Brain microvascular endothelial cell (primary cell): ENCODE measurements at regions not wholly inside any gene's neighbourhood (a gene's known extent, or its start where the extent isn't known, plus 50 kb on each side); places are given as distances from the start of the nearest gene placed in this dataset.
"Not testable (repeated sequence)": the region's sequence is repeated elsewhere in the genome, so short reads cannot be mapped to it uniquely, and the experiment has no call there.

Experiments used
- DNase-seq: peaks from one replicate; pipeline ENCODE4 v3.0.0-alpha.2; 2020
- H3K27ac ChIP-seq: fragments of 250-450 bp; sonication (Bioruptor Pico); 2 replicates; pipeline ENCODE4 v1.5.1; 2020; ENCODE audit warnings: mild to moderate bottlenecking, moderate library complexity
- H3K27me3 ChIP-seq: fragments of 250-450 bp; sonication (Bioruptor Pico); replicated peaks from 2 replicates; pipeline ENCODE4 v1.5.1; 2020; ENCODE audit warnings: mild to moderate bottlenecking
- H3K36me3 ChIP-seq: fragments of 250-450 bp; sonication (Bioruptor Pico); replicated peaks from 2 replicates; pipeline ENCODE4 v1.5.1; 2020; ENCODE audit warnings: mild to moderate bottlenecking
- H3K4me3 ChIP-seq: 2 replicates; pipeline ENCODE4 v1.5.1; 2011; ENCODE audit warnings: low read depth, mild to moderate bottlenecking, control low read depth, low read length, moderate library complexity
- in situ Hi-C: cut with HindIII; loops from 2 replicates; pipeline ENCODE4 v1.10.0; 2017; ENCODE audit warnings: low sequenced_read_pairs, low pct_ligation_motif_present
- TF ChIP-seq, protein P1 (sequence below): IDR thresholded peaks from 2 replicates; pipeline ENCODE4 v1.5.1; 2011; ENCODE audit warnings: low read depth, mild to moderate bottlenecking, moderate library complexity, low read length, control low read depth, inconsistent platforms; ENCODE audit errors: missing control alignments

DNA sequence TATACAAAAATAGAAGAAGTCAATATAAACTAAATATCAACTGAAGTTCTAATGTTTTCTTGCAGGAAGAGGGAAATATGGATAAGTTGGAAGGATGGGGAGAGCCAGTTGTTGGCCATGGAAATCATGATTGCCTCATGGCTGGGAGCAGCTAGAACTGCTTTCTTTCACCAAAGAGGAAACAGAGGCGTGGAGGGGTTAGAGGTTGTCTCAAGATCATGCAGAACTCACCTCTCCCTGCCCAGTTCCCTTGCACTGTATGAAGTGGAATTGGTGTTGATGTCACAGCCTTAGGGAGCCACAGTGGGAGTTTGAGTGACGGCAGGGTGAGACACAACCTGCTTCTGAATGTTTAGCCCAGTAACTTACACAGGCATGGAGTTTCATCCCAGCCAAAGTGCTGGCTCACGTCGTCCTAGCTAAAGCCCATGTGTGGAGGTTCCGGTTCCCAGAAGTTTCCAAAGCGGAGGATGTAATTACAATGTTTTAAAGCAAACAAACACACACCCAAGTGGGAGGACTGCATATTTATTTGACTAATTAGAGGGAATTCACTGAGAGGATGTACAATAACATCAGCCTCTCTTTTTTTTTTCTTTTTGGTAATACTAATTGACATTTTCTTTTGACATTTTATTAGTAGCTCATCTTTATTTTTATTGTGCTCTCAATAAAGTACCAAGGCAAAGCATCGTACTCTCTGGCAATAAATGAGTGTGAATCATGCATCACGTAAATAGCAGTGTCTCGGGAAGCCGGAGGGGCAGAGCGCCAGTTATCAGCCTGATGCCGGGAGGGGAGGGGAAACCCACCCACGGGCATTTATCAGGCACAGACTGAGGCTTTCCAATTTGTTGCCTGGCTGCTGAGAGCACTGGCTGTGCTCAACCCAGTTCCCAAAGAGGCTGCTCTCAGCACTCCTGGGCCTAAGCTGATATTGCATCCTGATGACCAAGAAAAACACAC is 118.7 kb upstream of the CDH5 start:
- in situ Hi-C loops, result no loop called here
- TF ChIP-seq, protein P1, sequence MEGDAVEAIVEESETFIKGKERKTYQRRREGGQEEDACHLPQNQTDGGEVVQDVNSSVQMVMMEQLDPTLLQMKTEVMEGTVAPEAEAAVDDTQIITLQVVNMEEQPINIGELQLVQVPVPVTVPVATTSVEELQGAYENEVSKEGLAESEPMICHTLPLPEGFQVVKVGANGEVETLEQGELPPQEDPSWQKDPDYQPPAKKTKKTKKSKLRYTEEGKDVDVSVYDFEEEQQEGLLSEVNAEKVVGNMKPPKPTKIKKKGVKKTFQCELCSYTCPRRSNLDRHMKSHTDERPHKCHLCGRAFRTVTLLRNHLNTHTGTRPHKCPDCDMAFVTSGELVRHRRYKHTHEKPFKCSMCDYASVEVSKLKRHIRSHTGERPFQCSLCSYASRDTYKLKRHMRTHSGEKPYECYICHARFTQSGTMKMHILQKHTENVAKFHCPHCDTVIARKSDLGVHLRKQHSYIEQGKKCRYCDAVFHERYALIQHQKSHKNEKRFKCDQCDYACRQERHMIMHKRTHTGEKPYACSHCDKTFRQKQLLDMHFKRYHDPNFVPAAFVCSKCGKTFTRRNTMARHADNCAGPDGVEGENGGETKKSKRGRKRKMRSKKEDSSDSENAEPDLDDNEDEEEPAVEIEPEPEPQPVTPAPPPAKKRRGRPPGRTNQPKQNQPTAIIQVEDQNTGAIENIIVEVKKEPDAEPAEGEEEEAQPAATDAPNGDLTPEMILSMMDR, result no peak
- Histone ChIP-seq H3K27me3 (no peaks in the 10 kb centered on the region), H3K4me3 (no peak overlapping the region), H3K36me3 (no peaks in the 10 kb centered on the region), H3K27ac (no peak overlapping the region)
- peak; percentile 38 for DNase-seq

DNA sequence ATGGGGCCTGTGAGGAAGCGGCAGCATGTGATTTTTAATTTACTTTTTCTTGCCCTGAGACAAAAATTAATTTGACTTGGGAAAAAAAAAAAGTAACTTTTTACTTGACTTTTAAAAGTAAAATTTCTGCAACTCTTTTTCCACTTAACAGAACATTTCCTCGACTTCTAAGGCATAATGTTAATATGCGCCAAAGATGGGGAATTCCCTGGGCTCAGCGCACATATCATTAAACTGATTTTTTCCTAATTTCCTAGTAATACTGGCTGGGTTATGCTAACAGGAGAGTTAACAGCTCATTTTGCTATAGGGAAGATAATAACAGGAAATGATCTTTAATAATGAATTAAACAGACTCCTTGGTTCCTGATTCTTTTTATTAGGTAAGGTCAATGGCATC is 120.6 kb upstream of the CDH5 start:
- in situ Hi-C loops, result no loop called here
- H3K36me3 ChIP-seq, result no peaks in the 10 kb centered on the region
- DNase-seq, result no peak
- TF ChIP-seq, protein P1, result no peak
- no peak overlapping the region for H3K4me3 ChIP-seq
- H3K27me3 ChIP-seq, result no peaks in the 10 kb centered on the region
- H3K27ac ChIP-seq, result no peak overlapping the region

DNA sequence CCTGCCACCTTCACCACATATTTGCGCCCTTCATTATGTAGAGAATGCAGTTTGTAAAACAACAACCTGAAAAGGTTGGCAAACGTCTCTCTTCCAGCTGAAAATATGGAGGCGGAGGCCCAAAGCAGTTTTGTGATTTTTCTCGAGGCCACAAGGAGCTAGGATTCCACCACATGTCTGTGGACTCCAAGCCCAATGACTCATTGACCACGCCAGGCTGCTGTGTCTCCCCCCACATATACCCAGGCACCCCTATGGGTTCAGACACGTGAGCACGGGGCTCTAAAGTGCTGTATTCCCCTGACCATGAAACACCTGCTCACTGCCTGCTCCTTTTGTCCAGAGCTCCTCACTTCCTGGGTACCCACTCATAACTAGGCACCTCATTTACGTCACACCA is 121.4 kb upstream of the CDH5 start:
- in situ Hi-C loops, result no loop called here
- H3K27ac ChIP-seq, result no peak overlapping the region
- H3K4me3 ChIP-seq, result no peak overlapping the region
- H3K36me3 ChIP-seq, result no peaks in the 10 kb centered on the region
- TF ChIP-seq, protein P1, result no peak
- DNase-seq, result no peak
- no peaks in the 10 kb centered on the region for H3K27me3 ChIP-seq

DNA sequence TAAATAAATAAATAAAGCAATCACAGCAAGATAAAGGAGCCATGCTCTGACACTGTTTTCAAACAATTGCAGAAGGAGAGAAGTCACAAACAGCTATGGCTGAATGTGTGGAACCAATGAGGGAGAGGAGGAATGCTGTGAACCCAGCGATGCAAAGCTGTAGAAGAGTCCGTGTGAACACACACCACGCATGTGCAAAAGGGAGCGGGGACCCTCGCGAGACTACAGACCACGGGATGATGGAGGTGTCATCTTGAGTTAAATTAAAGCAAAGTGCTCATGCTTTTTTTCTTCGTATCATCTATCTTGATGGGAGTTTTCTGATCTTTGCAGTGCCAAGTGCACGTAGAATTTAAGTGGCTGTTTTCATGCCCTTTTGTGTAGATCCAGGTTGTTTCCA is 123.8 kb upstream of the CDH5 start:
- Histone ChIP-seq H3K27me3 (no peaks in the 10 kb centered on the region), H3K27ac (no peak overlapping the region), H3K4me3 (no peak overlapping the region), H3K36me3 (no peaks in the 10 kb centered on the region)
- TF ChIP-seq, protein P1, result no peak
- DNase-seq, result no peak
- in situ Hi-C loops, result no loop called here

DNA sequence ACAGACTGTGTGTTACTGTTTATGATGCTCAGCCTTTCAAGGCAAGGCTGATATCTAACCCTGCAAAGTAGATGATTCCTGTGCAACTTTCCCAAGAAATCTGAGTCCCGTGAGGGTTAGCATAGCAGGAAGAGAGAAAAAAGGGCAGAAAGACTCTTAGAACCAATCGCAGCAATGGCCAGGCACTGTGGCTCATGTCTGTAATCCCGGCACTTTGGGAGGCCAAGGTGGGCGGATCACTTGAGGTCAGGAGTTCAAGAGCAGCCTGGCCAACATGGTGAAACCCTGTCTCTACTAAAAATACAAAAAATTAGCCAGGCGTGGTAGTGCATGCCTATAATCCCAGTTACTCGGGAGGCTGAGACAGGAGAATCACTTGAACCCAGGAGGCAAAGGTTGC is 124.3 kb upstream of the CDH5 start:
- H3K27me3 ChIP-seq, H3K4me3 ChIP-seq, H3K36me3 ChIP-seq, H3K27ac ChIP-seq, in situ Hi-C loops, DNase-seq: not testable (repeated sequence)

DNA sequence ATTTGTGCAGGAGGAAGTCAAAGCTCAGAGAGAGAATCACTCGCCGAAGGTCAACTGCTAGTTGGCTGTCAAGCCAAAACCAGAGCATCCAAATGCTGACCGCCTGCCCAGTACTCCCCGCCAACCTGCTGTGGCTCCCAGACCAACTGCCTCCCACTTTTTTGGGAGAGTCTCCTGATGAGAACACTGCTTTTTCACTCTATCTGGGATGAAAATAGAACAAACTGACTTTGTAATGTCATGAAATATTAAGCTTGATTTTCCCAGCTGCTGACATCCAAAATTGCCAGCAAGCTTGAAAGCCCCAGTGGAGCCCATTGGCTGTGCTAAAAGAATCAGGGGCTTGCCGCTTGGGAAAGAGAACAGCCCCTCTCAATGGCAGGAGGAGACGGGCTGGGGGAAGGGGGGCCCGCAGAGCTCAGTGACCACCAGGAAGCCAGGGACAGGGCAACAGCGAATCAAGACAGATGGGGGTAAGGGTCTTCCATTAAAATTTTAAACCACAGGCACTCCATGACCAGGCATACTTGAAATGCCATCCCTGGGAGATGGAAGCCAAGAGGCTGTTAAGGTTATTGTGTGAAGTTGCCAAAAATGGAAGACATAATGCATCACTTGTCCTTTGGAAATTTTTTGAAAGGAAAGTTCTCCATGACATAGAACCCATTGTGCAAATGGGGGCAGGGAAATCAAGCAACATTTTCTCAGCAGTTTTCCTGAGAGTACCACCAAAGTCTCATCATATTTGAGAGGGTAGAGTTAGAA is 125.7 kb upstream of the CDH5 start:
- TF ChIP-seq, protein P1, result no peak
- Histone ChIP-seq H3K27ac (no peak overlapping the region), H3K27me3 (no peaks in the 10 kb centered on the region), H3K4me3 (no peak overlapping the region), H3K36me3 (no peaks in the 10 kb centered on the region)
- DNase-seq, result no peak
- in situ Hi-C loops, result no loop called here
